ENCODE measurements at regions not wholly inside any gene's neighbourhood (a gene's known extent, or its start where the extent isn't known, plus 50 kb on each side); places are given as distances from the start of the nearest gene placed in this dataset.
A peak's percentile ranks its signal among the peaks of the same experiment; 100 is the strongest.
"Not testable (repeated sequence)": the region's sequence is repeated elsewhere in the genome, so short reads cannot be mapped to it uniquely, and the experiment has no call there.

DNA sequence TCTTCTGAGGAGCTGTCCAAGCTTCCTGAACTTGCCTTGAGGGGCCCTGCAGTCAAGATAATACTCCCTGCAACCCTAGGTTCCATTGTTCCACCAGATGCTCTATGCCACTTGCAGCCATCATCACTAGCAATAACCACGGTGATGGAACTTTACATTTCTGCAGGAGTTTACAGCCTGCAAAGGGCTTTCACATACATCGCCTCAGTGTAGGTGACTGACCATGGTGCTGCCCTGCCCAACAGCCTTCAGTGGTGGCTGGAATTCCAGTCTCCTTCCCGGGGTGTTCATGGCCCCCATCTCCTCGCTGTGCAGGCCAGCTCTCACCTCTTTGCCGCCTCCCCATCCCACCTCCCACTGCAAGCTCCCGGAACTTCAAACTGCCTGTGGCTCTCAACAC lies 225.5 kb upstream of the ECI2 start:
- intact Hi-C loops (cut with DNase I) = no loop called here
- Histone ChIP-seq H3K9me3 (replicated peaks in 1 of 3) (no peaks in the 10 kb centered on the region), H3K4me1 (replicated peaks in 1 of 2) (peaks cover 8 to 12% of the 10 kb centered on the region in 2 donors), H3K4me3 (no peak overlapping the region), H3K27me3 (no peaks in the 10 kb centered on the region), H3K36me3 (replicated peaks in 1 of 2) (no peaks in the 10 kb centered on the region), H3K27ac (no peak overlapping the region)
- peak in 1 of 7 donors; percentile 9 for DNase-seq
- TF ChIP-seq, protein P1, sequence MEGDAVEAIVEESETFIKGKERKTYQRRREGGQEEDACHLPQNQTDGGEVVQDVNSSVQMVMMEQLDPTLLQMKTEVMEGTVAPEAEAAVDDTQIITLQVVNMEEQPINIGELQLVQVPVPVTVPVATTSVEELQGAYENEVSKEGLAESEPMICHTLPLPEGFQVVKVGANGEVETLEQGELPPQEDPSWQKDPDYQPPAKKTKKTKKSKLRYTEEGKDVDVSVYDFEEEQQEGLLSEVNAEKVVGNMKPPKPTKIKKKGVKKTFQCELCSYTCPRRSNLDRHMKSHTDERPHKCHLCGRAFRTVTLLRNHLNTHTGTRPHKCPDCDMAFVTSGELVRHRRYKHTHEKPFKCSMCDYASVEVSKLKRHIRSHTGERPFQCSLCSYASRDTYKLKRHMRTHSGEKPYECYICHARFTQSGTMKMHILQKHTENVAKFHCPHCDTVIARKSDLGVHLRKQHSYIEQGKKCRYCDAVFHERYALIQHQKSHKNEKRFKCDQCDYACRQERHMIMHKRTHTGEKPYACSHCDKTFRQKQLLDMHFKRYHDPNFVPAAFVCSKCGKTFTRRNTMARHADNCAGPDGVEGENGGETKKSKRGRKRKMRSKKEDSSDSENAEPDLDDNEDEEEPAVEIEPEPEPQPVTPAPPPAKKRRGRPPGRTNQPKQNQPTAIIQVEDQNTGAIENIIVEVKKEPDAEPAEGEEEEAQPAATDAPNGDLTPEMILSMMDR (IDR thresholded peaks at IDR 0.05) = no peak
- TF ChIP-seq POLR2A (IDR thresholded peaks at IDR 0.05) = no peak
- WGBS, 4 donors = 84 to 99% (median 93%) methylated on average over 6 of the region's 6 CpGs

GRCh38 chr6:4359108-4359730 lies 223.8 kb upstream of the ECI2 start:
- no peaks in the 10 kb centered on the region for H3K36me3 ChIP-seq (replicated peaks in 1 of 2)
- TF ChIP-seq POLR2A (IDR thresholded peaks at IDR 0.05) = no peak
- TF ChIP-seq, protein P1 (IDR thresholded peaks at IDR 0.05) = no peak
- intact Hi-C loops (cut with DNase I) = no loop called here
- peak in 3 of 7 donors; percentile 16 to 53 (median 37) for DNase-seq
- no peaks in the 10 kb centered on the region for H3K27me3 ChIP-seq
- H3K4me1 ChIP-seq (replicated peaks in 1 of 2) = peaks cover 8 to 12% of the 10 kb centered on the region in 2 donors
- 58 to 66% (median 64%) methylated on average over 6 to 7 of the region's 7 CpGs for WGBS, 4 donors
- H3K9me3 ChIP-seq (replicated peaks in 1 of 3) = no peaks in the 10 kb centered on the region
- peak overlapping the region; percentile 69 to 94 (median 82) for H3K27ac ChIP-seq
- no peak overlapping the region for H3K4me3 ChIP-seq

DNA sequence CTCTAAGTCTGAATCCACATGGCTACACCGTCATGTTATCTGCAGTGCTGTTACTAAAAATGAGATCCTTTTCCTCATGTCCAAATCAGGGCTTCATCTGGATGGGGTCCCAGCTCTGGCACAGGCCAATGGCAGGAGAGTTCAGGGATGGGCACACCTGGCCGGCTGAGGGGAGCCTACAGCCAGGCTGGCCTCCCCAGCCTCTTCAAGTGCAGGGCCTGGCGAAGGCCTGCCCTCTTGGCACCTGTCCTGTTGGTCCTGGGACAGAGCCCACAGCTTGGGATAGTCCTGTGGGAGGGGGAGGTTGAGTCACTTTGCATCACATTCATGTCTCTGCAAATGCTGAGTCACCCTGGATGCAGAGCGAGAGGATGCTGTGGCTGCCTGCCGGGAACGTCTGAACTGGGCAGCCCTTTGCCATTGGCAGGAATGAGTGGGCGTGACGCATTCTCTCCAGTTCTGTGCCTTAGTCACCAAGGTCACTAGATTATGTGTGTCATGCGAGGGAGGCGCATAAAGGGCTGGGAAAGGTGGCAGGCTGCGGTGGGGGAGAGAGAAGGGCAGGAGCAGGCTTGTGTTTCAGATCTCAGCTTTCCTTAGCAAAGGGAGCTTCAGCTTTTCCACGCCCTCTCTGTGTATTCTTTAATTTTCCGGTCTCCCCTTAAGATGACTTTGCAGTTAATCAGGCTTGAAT lies 223.2 kb upstream of the ECI2 start:
- Histone ChIP-seq H3K4me1 (replicated peaks in 1 of 2) (peaks cover 8 to 12% of the 10 kb centered on the region in 2 donors), H3K4me3 (no peak overlapping the region), H3K36me3 (replicated peaks in 1 of 2) (no peaks in the 10 kb centered on the region), H3K27me3 (no peaks in the 10 kb centered on the region), H3K27ac (peak overlapping the region; percentile 69 to 94 (median 82)), H3K9me3 (replicated peaks in 1 of 3) (no peaks in the 10 kb centered on the region)
- DNase-seq = peak; percentile 96 to 100 (median 99)
- intact Hi-C loops (cut with DNase I) = no loop called here
- 18 to 50% (median 24%) methylated on average over 10 to 13 of the region's 13 CpGs for WGBS, 4 donors
- TF ChIP-seq, protein P1 (IDR thresholded peaks at IDR 0.05) = no peak
- TF ChIP-seq POLR2A (IDR thresholded peaks at IDR 0.05) = peak; percentile 20 to 92

GRCh38 chr6:4357660-4358152 lies 222.3 kb upstream of the ECI2 start:
- H3K9me3 ChIP-seq (replicated peaks in 1 of 3); H3K27me3 ChIP-seq; intact Hi-C loops (cut with DNase I); H3K4me3 ChIP-seq; H3K36me3 ChIP-seq (replicated peaks in 1 of 2); H3K27ac ChIP-seq; DNase-seq: not testable (repeated sequence)
- WGBS, 4 donors = 82 to 100% (median 93%) methylated on average over 3 of the region's 3 CpGs
- peaks cover 8 to 12% of the 10 kb centered on the region in 2 donors for H3K4me1 ChIP-seq (replicated peaks in 1 of 2)

All from adrenal gland (tissue), 9 donors.